Rectal smooth muscle tissue (tissue), 1 donor: ENCODE measurements at regions not wholly inside any gene's neighbourhood (a gene's known extent, or its start where the extent isn't known, plus 50 kb on each side); places are given as distances from the start of the nearest gene placed in this dataset.

ENCODE experiments used
- H3K27ac ChIP-seq: one replicate; pipeline ENCODE4 v1.7.0; 2013; ENCODE audit warnings: low read depth, low read length, inconsistent platforms
- H3K27me3 ChIP-seq: one replicate; pipeline ENCODE4 v1.7.0; 2013; ENCODE audit warnings: low read length; ENCODE audit not compliant: control insufficient read depth, insufficient read depth
- H3K36me3 ChIP-seq: one replicate; pipeline ENCODE4 v1.7.0; 2013; ENCODE audit warnings: low read length; ENCODE audit not compliant: control insufficient read depth, insufficient read depth
- H3K4me1 ChIP-seq: one replicate; pipeline ENCODE4 v1.7.0; 2013; ENCODE audit warnings: low read length; ENCODE audit not compliant: control insufficient read depth, insufficient read depth
- H3K4me3 ChIP-seq: one replicate; pipeline ENCODE4 v1.7.0; 2013; ENCODE audit warnings: low read length
- H3K9ac ChIP-seq: one replicate; pipeline ENCODE4 v1.7.0; 2013; ENCODE audit warnings: low read length

- Histone ChIP-seq H3K4me3 (no peak overlapping the region), H3K4me1 (no peaks in the 10 kb centered on the region)
These were observed 615.9 kb downstream of the TBC1D4 start for GRCh38 chr13:74866101-74866500.

GRCh38 chr13:74865656-74866055 lies 616.3 kb downstream of the TBC1D4 start:
- no peaks in the 10 kb centered on the region for H3K4me1 ChIP-seq
- H3K9ac ChIP-seq = no peak overlapping the region
- H3K27ac ChIP-seq = no peak overlapping the region
- H3K27me3 ChIP-seq = no peaks in the 10 kb centered on the region
- no peaks in the 10 kb centered on the region for H3K36me3 ChIP-seq
- H3K4me3 ChIP-seq = no peak overlapping the region

More at GRCh38 chr13:74866101-74866500, 615.9 kb downstream of the TBC1D4 start:
- Histone ChIP-seq H3K36me3 (no peaks in the 10 kb centered on the region), H3K27me3 (no peaks in the 10 kb centered on the region), H3K9ac (no peak overlapping the region), H3K27ac (no peak overlapping the region)

- Histone ChIP-seq H3K27me3 (no peaks in the 10 kb centered on the region), H3K27ac (no peak overlapping the region)
These were observed 621.2 kb downstream of the TBC1D4 start for GRCh38 chr13:74860789-74861188.

GRCh38 chr13:74850893-74851292 lies 631.1 kb downstream of the TBC1D4 start:
- no peak overlapping the region for H3K27ac ChIP-seq
- no peak overlapping the region for H3K9ac ChIP-seq
- no peaks in the 10 kb centered on the region for H3K27me3 ChIP-seq
- H3K4me1 ChIP-seq = no peaks in the 10 kb centered on the region
- H3K4me3 ChIP-seq = no peak overlapping the region
- H3K36me3 ChIP-seq = no peaks in the 10 kb centered on the region

More at GRCh38 chr13:74860789-74861188, 621.2 kb downstream of the TBC1D4 start:
- no peaks in the 10 kb centered on the region for H3K36me3 ChIP-seq
- H3K4me1 ChIP-seq = no peaks in the 10 kb centered on the region
- H3K4me3 ChIP-seq = no peak overlapping the region
- no peak overlapping the region for H3K9ac ChIP-seq

- H3K4me1 ChIP-seq = no peaks in the 10 kb centered on the region
- no peaks in the 10 kb centered on the region for H3K36me3 ChIP-seq
- H3K9ac ChIP-seq = no peak overlapping the region
- H3K27ac ChIP-seq = no peak overlapping the region
- no peak overlapping the region for H3K4me3 ChIP-seq
- no peaks in the 10 kb centered on the region for H3K27me3 ChIP-seq
These were observed 634.0 kb downstream of the TBC1D4 start for GRCh38 chr13:74847966-74848365.

GRCh38 chr13:74845806-74846205 lies 636.2 kb downstream of the TBC1D4 start:
- Histone ChIP-seq H3K27ac (no peak overlapping the region), H3K27me3 (no peaks in the 10 kb centered on the region), H3K36me3 (no peaks in the 10 kb centered on the region), H3K9ac (no peak overlapping the region), H3K4me3 (no peak overlapping the region), H3K4me1 (no peaks in the 10 kb centered on the region)

GRCh38 chr13:74841651-74842050 lies 640.3 kb downstream of the TBC1D4 start:
- Histone ChIP-seq H3K27me3 (no peaks in the 10 kb centered on the region), H3K27ac (no peak overlapping the region), H3K9ac (no peak overlapping the region)

GRCh38 chr13:74841123-74841522 lies 640.8 kb downstream of the TBC1D4 start:
- Histone ChIP-seq H3K27me3 (no peaks in the 10 kb centered on the region), H3K4me1 (no peaks in the 10 kb centered on the region), H3K27ac (no peak overlapping the region), H3K4me3 (no peak overlapping the region), H3K9ac (no peak overlapping the region), H3K36me3 (no peaks in the 10 kb centered on the region)

More at GRCh38 chr13:74841651-74842050, 640.3 kb downstream of the TBC1D4 start:
- H3K4me1 ChIP-seq = no peaks in the 10 kb centered on the region
- H3K36me3 ChIP-seq = no peaks in the 10 kb centered on the region
- no peak overlapping the region for H3K4me3 ChIP-seq

- Histone ChIP-seq H3K4me3 (no peak overlapping the region), H3K36me3 (no peaks in the 10 kb centered on the region), H3K27ac (no peak overlapping the region), H3K4me1 (no peaks in the 10 kb centered on the region), H3K27me3 (no peaks in the 10 kb centered on the region), H3K9ac (no peak overlapping the region)
These were observed 642.3 kb downstream of the TBC1D4 start for GRCh38 chr13:74839656-74840055.

- Histone ChIP-seq H3K27me3 (no peaks in the 10 kb centered on the region), H3K9ac (no peak overlapping the region), H3K27ac (no peak overlapping the region), H3K4me1 (no peaks in the 10 kb centered on the region), H3K36me3 (no peaks in the 10 kb centered on the region), H3K4me3 (no peak overlapping the region)
These were observed 643.9 kb downstream of the TBC1D4 start for GRCh38 chr13:74838096-74838495.

GRCh38 chr13:74836628-74837027 lies 645.3 kb downstream of the TBC1D4 start:
- Histone ChIP-seq H3K9ac (no peak overlapping the region), H3K27me3 (no peaks in the 10 kb centered on the region), H3K27ac (no peak overlapping the region), H3K4me1 (no peaks in the 10 kb centered on the region), H3K36me3 (no peaks in the 10 kb centered on the region), H3K4me3 (no peak overlapping the region)

GRCh38 chr13:74835579-74835978 lies 646.4 kb downstream of the TBC1D4 start:
- Histone ChIP-seq H3K36me3 (no peaks in the 10 kb centered on the region), H3K4me1 (no peaks in the 10 kb centered on the region), H3K4me3 (no peak overlapping the region), H3K27ac (no peak overlapping the region), H3K9ac (no peak overlapping the region), H3K27me3 (no peaks in the 10 kb centered on the region)

- Histone ChIP-seq H3K36me3 (no peaks in the 10 kb centered on the region), H3K9ac (no peak overlapping the region), H3K4me1 (no peaks in the 10 kb centered on the region), H3K27me3 (no peaks in the 10 kb centered on the region), H3K4me3 (no peak overlapping the region), H3K27ac (no peak overlapping the region)
These were observed 656.1 kb downstream of the TBC1D4 start for GRCh38 chr13:74825938-74826246.
